ENCODE measurements at regions not wholly inside any gene's neighbourhood (a gene's known extent, or its start where the extent isn't known, plus 50 kb on each side); places are given as distances from the start of the nearest gene placed in this dataset.

DNA sequence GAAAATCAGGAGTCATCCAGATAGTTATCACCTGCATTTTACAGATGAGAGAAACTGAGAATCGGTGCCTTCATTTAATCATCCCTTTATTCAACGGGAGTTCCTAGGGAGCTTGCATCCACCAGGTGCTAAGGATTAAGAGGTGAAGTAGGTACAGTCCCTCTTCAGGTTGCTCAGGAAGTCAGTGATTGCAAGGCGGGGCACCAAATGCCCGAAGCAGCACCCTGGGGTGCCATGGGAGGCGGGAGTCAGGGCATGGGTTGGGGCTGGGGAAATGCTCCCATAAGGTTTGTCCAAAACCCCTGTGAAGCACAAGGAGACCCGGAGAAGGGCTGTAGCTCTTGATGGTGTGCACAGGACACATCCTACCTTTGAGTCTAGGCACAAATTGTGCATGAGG, 98.8 kb upstream of the KLF4 start:
- TF ChIP-seq, protein P1, sequence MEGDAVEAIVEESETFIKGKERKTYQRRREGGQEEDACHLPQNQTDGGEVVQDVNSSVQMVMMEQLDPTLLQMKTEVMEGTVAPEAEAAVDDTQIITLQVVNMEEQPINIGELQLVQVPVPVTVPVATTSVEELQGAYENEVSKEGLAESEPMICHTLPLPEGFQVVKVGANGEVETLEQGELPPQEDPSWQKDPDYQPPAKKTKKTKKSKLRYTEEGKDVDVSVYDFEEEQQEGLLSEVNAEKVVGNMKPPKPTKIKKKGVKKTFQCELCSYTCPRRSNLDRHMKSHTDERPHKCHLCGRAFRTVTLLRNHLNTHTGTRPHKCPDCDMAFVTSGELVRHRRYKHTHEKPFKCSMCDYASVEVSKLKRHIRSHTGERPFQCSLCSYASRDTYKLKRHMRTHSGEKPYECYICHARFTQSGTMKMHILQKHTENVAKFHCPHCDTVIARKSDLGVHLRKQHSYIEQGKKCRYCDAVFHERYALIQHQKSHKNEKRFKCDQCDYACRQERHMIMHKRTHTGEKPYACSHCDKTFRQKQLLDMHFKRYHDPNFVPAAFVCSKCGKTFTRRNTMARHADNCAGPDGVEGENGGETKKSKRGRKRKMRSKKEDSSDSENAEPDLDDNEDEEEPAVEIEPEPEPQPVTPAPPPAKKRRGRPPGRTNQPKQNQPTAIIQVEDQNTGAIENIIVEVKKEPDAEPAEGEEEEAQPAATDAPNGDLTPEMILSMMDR (IDR thresholded peaks at IDR 0.05) = no peak
- DNase-seq (ENCODE audit: low spot score) (no peak), ATAC-seq (ENCODE audit: low FRiP score) (no peak)

DNA sequence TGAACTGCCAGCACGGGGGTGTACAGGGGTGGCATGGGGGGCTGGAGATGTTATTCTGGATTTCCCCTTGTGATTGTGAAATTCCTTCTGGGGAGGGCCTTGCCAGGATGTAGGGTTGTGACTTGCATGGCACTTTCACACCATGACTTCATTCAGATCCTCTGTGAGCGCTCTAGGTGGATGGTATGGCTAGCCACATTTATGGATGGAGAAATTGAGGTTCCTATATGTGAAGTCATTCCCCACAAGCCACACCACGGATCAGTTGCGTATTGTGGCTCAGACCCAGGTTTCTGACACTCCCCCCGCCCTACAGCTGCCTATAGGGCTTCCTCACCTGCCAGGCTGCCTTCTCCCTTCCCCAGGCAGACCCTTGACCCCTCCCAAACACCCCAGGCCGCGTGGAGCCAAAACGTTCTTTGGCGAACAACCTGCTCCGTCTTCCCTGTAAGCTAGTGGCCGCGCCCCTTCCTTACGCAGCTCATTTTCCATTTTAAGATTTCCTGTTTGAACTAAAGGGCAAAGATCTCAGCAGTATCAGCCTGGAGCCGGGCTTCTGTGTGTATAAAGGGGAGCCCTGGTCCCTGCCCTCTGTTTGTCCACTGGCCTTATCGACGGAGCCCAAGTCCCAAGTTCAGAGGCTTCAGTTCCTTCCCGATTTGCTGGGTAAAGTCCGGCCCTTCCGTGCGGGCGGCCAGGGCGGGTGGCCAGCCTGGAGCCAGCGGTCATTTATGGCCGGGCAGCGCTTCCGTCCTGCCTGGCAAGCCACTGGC, 97.8 kb upstream of the KLF4 start:
- TF ChIP-seq, protein P1 (IDR thresholded peaks at IDR 0.05) = no peak
- no peak for ATAC-seq (ENCODE audit: low FRiP score)
- DNase-seq (ENCODE audit: low spot score) = no peak

DNA sequence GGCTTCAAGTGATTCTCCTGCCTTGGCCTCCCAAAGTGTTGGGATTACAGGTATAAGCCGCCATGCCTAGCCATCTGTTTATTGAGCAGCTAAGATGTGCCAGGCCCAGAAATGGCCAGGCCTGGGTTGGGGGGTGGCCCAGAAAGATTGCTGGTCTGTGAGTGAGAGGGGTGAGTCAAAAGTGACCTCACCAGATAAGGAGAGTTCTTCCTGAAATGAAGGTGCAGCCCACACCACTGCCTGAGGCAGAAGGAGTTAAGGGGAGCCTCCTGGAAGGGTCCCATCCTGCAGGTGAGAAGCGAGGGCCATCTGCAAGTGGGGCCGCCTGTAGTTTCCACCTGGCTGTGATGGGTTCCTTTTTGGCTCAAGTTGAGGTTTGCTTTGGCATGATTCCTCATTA, 96.9 kb upstream of the KLF4 start:
- TF ChIP-seq, protein P1 (IDR thresholded peaks at IDR 0.05) = no peak
- DNase-seq (ENCODE audit: low spot score) (no peak), ATAC-seq (ENCODE audit: low FRiP score) (peak; percentile 52)

DNA sequence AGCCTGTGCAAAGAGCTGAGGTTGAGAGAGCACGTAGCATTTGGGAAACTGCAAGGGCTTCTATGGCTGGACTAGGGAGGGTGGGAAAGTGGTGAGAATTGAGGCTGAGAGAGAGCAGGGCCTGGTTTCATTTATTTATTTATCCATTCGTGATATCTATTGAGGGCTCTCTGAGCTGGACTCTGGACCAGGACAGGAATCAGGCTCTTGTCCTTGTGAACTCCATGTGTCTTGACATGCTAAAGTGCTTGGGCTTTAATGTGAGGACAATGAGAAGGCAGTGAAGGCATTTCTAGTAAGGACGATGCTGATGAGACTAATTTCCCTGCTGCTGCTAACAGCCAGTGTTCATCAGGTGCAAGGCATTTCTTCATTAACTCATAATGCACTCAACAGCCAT, 95.9 kb upstream of the KLF4 start:
- TF ChIP-seq, protein P1 (IDR thresholded peaks at IDR 0.05) = no peak
- ATAC-seq (ENCODE audit: low FRiP score) = no peak
- no peak for DNase-seq (ENCODE audit: low spot score)

DNA sequence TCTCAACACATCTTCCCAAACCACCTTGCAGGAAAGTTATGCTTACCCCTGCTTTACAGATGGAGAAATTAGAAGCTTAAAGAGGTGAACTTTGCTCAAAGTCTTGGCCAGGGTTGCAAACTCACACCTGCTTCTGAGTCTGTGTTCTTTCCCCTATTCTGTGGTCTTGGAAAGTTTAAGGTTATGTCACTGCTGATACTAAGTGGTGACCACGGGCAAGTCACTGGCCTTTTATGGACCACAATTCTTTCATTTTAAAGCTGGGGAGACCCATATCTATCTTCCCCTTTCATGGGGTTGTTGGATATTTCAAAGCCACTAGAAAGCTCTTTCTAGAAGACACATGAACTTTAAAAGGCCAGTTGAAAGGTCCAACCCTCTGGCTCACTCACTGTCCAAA, 95.4 kb upstream of the KLF4 start:
- no peak for ATAC-seq (ENCODE audit: low FRiP score)
- no peak for DNase-seq (ENCODE audit: low spot score)
- TF ChIP-seq, protein P1 (IDR thresholded peaks at IDR 0.05) = no peak

DNA sequence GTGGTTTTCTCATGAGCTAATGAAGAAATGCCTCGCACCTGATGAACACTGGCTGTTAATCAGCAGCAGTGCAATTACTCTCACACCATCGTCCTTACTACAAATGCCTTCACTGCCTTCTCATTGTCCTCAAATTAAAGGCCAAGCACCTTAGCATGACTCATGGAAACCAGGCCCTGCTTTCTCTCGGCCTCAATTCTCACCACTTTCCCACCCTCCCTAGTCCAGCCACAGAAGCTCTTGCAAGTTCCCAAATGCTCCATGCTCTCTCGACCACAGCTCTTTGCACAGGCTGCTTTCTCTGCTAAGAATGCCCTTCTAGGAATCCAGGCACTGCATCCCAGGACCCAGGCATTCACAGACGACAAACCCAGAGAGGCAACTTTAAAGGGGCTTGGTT, 94.6 kb upstream of the KLF4 start:
- no peak for ATAC-seq (ENCODE audit: low FRiP score)
- TF ChIP-seq, protein P1 (IDR thresholded peaks at IDR 0.05) = no peak
- DNase-seq (ENCODE audit: low spot score) = no peak

DNA sequence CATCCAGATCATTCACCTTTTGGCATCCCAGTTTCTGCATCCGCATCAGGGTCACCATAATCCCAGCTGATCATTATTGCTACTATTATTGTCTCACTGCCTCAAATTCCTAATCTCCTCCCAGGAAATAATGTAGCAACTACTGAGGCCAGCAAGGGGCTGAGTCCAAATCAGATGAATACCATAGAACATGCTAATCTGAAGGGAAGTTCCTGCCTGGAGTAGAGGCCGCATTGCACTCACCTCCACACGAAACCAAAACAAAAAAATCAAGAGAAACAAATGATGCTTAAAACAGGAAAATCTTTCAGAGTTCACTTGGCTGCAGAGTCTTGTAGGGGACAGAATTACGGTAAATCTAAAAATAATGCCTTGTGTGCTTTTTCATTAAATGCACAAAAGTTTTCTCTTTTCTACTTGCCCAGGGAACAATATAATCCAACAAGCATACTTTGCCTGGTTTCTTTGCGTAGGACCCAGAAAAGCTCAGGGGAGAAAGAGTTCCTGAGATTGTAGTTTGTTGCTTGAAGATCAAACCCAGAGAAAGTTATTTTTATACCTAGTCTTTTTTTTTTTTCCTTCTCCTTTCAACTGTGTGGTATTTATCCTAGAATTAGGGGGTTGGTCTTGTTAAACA, 87.7 kb upstream of the KLF4 start:
- TF ChIP-seq, protein P1 (IDR thresholded peaks at IDR 0.05) = no peak
- DNase-seq (ENCODE audit: low spot score) = no peak
- no peak for ATAC-seq (ENCODE audit: low FRiP score)
